CD14-positive monocyte (primary cell): ENCODE measurements at regions not wholly inside any gene's neighbourhood (a gene's known extent, or its start where the extent isn't known, plus 50 kb on each side); places are given as distances from the start of the nearest gene placed in this dataset.

Source experiments
- DNase-seq, 3 donors: peaks; one replicate each; pipeline ENCODE4 v3.0.0-alpha.2; 2011 to 2022
- H2AFZ ChIP-seq: 2 replicates; pipeline ENCODE4 v1.6.0; 2012; ENCODE audit warnings: mild to moderate bottlenecking, low read depth, low read length, inconsistent platforms; ENCODE audit not compliant: insufficient read depth, poor library complexity, severe bottlenecking
- H3K27ac ChIP-seq, 2 donors: 1 replicate in 1 of 2; 2 replicates in 1 of 2; pipeline ENCODE4 v1.5.1; 2012 to 2013; ENCODE audit warnings: low read length in 2 of 2, control low read depth in 1 of 2, inconsistent platforms in 1 of 2, low read depth in 1 of 2, mild to moderate bottlenecking in 1 of 2
- H3K27me3 ChIP-seq, 2 donors: one replicate each; pipeline versions ENCODE4 v1.6.0 to v1.6.1; 2011 to 2013; ENCODE audit warnings: low read length in 2 of 2; ENCODE audit not compliant: control insufficient read depth in 2 of 2, insufficient read depth in 2 of 2
- H3K36me3 ChIP-seq, 2 donors: replicated peaks in 1 of 2; 1 replicate in 1 of 2; 2 replicates in 1 of 2; pipeline versions ENCODE4 v1.5.1 to v1.6.1; 2012 to 2013; ENCODE audit warnings: low read length in 2 of 2, control low read depth in 1 of 2, inconsistent platforms in 1 of 2, mild to moderate bottlenecking in 1 of 2; ENCODE audit not compliant: insufficient read depth in 2 of 2, control insufficient read depth in 1 of 2
- H3K4me1 ChIP-seq, 2 donors: 1 replicate in 1 of 2; 2 replicates in 1 of 2; pipeline versions ENCODE4 v1.5.1 to v1.6.1; 2012 to 2013; ENCODE audit warnings: low read length in 2 of 2, control low read depth in 1 of 2, inconsistent platforms in 1 of 2, mild to moderate bottlenecking in 1 of 2, moderate library complexity in 1 of 2; ENCODE audit not compliant: insufficient read depth in 2 of 2, control insufficient read depth in 1 of 2
- H3K4me2 ChIP-seq: replicated peaks from 2 replicates; pipeline ENCODE3; 2012; ENCODE audit warnings: low read length, moderate library complexity, mild to moderate bottlenecking; ENCODE audit not compliant: poor library complexity, severe bottlenecking; ENCODE audit errors: extremely low read depth
- H3K4me3 ChIP-seq, 3 experiments: fragments of 200-600 bp in 1 of 3; sonication (generic) in 1 of 3; replicated peaks in 1 of 3; 1 replicate in 2 of 3; 2 replicates in 1 of 3; pipeline ENCODE4 v1.5.1; 2011 to 2013; ENCODE audit warnings: low read length in 3 of 3, mild to moderate bottlenecking in 3 of 3, control low read depth in 2 of 3, low read depth in 2 of 3, inconsistent platforms in 1 of 3, moderate library complexity in 1 of 3
- H3K79me2 ChIP-seq: 2 replicates; pipeline ENCODE4 v1.6.0; 2012; ENCODE audit warnings: mild to moderate bottlenecking, control low read depth, inconsistent platforms, low read length, moderate library complexity; ENCODE audit not compliant: insufficient read depth
- H3K9ac ChIP-seq: 2 replicates; pipeline ENCODE4 v1.6.0; 2017; ENCODE audit warnings: low read length, mild to moderate bottlenecking; ENCODE audit not compliant: insufficient read depth, poor library complexity, severe bottlenecking
- H3K9me3 ChIP-seq, 2 donors: replicated peaks in 1 of 2; 1 replicate in 1 of 2; 2 replicates in 1 of 2; pipeline versions ENCODE4 v1.5.1 to v1.6.1; 2012 to 2013; ENCODE audit warnings: low read length in 2 of 2, control low read depth in 1 of 2; ENCODE audit not compliant: control insufficient read depth in 1 of 2, insufficient read depth in 1 of 2
- H4K20me1 ChIP-seq: 2 replicates; pipeline ENCODE4 v1.6.0; 2012; ENCODE audit warnings: mild to moderate bottlenecking, low read length, control low read depth, moderate library complexity; ENCODE audit not compliant: insufficient read depth
- H3K27ac Mint-ChIP-seq, 7 donors: one replicate each; pipeline ENCODE4 v1.8.0; 2020; ENCODE audit warnings: mild to moderate bottlenecking in 7 of 7, mixed read lengths in 7 of 7, moderate library complexity in 6 of 7, inconsistent platforms in 2 of 7
- H3K27me3 Mint-ChIP-seq, 3 donors: one replicate each; pipeline ENCODE4 v1.8.0; 2021 to 2022; ENCODE audit warnings: low read depth in 3 of 3, mild to moderate bottlenecking in 3 of 3, mixed read lengths in 3 of 3, moderate library complexity in 3 of 3, inconsistent platforms in 1 of 3
- H3K36me3 Mint-ChIP-seq, 2 donors: one replicate each; pipeline ENCODE4 v1.8.0; 2020; ENCODE audit warnings: mixed read lengths in 2 of 2, inconsistent platforms in 1 of 2, mild to moderate bottlenecking in 1 of 2
- H3K4me1 Mint-ChIP-seq: one replicate; pipeline ENCODE4 v1.8.0; 2020; ENCODE audit warnings: mild to moderate bottlenecking, mixed read lengths
- H3K4me3 Mint-ChIP-seq, 2 donors: one replicate each; pipeline ENCODE4 v1.8.0; 2020; ENCODE audit warnings: mild to moderate bottlenecking in 2 of 2, mixed read lengths in 2 of 2, moderate library complexity in 1 of 2
- H3K9me3 Mint-ChIP-seq, 7 donors: one replicate each; pipeline ENCODE4 v1.8.0; 2020 to 2022; ENCODE audit warnings: mixed read lengths in 7 of 7, mild to moderate bottlenecking in 6 of 7, moderate library complexity in 6 of 7, inconsistent platforms in 2 of 7
- WGBS: methylation state at CpG from one replicate; pipeline ENCODE4 v1.1.5; 2013; ENCODE audit warnings: missing lambda C conversion rate; ENCODE audit not compliant: insufficient coverage; 5-methylcytosine and 5-hydroxymethylcytosine counted together
- intact Hi-C, 2 donors: fragments of 100-400 bp; cut with micrococcal nuclease; formaldehyde crosslinking; loops; one replicate each; pipeline versions ENCODE4 v1.15.0 to v1.15.1; 2023
- TF ChIP-seq, protein P1 (sequence below): fragments of 200-600 bp; IDR thresholded peaks from one replicate; pipeline ENCODE4 v1.8.0; 2022; ENCODE audit warnings: antibody characterized with exemption, mild to moderate bottlenecking

DNA sequence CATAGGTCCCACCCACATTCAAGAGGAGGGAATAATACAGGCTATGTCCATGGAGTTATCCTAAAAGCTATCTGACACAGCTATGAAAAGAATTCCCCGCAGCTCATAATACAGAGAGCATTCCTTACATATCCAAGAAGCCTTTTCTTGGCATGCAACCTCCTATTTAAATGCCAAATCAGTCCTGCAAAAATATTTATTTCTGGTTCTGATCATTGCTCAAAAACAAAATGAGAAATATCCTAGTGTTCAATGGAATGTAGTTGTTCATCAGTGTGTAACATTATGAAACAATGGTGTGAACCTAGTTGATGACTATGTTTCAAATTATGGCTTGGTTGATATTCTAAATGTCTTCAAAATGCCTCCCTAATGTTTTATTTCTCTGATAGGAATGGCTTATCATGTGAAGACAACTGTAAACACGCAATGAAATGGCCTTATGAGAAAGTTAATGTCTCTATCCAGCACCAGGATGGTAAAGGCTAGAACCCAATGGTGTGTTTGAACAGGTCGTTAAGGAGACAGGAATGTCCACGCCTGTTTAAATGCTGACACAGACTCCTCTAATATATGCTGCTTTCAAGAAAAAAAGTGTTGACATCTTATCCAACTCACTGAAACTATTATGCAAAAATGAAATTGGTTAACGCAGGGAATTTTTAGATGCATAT is 126.7 kb upstream of the CDH6 start:
- Histone ChIP-seq H3K79me2 (no peaks in the 10 kb centered on the region), H3K9me3 (no peaks in the 10 kb centered on the region), H3K27me3 (no peaks in the 10 kb centered on the region), H3K27ac (no peak overlapping the region), H4K20me1 (no peaks in the 10 kb centered on the region), H2AFZ (no peak overlapping the region), H3K4me1 (no peaks in the 10 kb centered on the region), H3K36me3 (no peaks in the 10 kb centered on the region), H3K9ac (no peak overlapping the region), H3K4me2 (no peak overlapping the region), H3K4me3 (no peak overlapping the region)
- TF ChIP-seq, protein P1, sequence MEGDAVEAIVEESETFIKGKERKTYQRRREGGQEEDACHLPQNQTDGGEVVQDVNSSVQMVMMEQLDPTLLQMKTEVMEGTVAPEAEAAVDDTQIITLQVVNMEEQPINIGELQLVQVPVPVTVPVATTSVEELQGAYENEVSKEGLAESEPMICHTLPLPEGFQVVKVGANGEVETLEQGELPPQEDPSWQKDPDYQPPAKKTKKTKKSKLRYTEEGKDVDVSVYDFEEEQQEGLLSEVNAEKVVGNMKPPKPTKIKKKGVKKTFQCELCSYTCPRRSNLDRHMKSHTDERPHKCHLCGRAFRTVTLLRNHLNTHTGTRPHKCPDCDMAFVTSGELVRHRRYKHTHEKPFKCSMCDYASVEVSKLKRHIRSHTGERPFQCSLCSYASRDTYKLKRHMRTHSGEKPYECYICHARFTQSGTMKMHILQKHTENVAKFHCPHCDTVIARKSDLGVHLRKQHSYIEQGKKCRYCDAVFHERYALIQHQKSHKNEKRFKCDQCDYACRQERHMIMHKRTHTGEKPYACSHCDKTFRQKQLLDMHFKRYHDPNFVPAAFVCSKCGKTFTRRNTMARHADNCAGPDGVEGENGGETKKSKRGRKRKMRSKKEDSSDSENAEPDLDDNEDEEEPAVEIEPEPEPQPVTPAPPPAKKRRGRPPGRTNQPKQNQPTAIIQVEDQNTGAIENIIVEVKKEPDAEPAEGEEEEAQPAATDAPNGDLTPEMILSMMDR: no peak
- Mint-ChIP-seq H3K27ac (no peak overlapping the region), H3K27me3 (peaks cover 0 to under 1% (median 0%) of the 10 kb centered on the region in 3 donors), H3K4me1 (no peaks in the 10 kb centered on the region), H3K9me3 (peaks cover 0 to 5% (median 2%) of the 10 kb centered on the region in 7 donors), H3K4me3 (no peak overlapping the region), H3K36me3 (no peaks in the 10 kb centered on the region)
- intact Hi-C loops: no loop called here
- no peak for DNase-seq
- WGBS: 80% methylated on average over 1 of the region's 5 CpGs

DNA sequence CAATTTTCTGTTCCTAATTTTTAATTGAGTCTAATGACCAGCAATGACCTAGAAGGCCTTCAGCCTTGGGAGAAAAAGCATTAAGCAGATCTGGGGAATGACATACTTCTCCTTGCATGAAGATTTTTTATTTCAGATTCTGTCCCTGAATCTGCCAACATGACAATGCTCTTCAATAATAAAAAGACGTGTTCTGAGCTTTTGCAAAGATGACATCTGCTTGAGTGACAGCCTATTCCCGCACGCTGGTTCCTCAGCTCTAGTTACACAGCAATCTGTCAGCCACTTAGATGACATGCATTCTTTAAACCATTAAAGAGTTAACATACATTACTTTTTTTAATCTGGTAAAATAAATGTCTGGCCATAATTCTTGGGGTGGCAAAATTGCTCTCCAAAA is 129.3 kb upstream of the CDH6 start:
- Mint-ChIP-seq H3K4me3 (no peak overlapping the region), H3K9me3 (peaks cover 0 to 7% (median 2%) of the 10 kb centered on the region in 7 donors), H3K27me3 (no peaks in the 10 kb centered on the region), H3K27ac (no peak overlapping the region), H3K4me1 (no peaks in the 10 kb centered on the region), H3K36me3 (no peaks in the 10 kb centered on the region)
- no peaks in the 10 kb centered on the region for H3K4me1 ChIP-seq
- H3K4me3 ChIP-seq: no peak overlapping the region
- TF ChIP-seq, protein P1: no peak
- H4K20me1 ChIP-seq: no peaks in the 10 kb centered on the region
- H3K36me3 ChIP-seq: no peaks in the 10 kb centered on the region
- no peak for DNase-seq
- intact Hi-C loops: no loop called here
- no peaks in the 10 kb centered on the region for H3K27me3 ChIP-seq
- H3K9me3 ChIP-seq: no peaks in the 10 kb centered on the region
- H3K79me2 ChIP-seq: no peaks in the 10 kb centered on the region
- WGBS: no CpG with 5 or more reads among the region's 3 CpGs
- H3K9ac ChIP-seq: no peak overlapping the region
- no peak overlapping the region for H3K4me2 ChIP-seq
- no peak overlapping the region for H2AFZ ChIP-seq
- no peak overlapping the region for H3K27ac ChIP-seq
